IMR-90 (cell line): ENCODE measurements at regions not wholly inside any gene's neighbourhood (a gene's known extent, or its start where the extent isn't known, plus 50 kb on each side); places are given as distances from the start of the nearest gene placed in this dataset.

Experiments used
- ATAC-seq: fragments of 200-7000 bp; cut with Tn5 transposase; 2 replicates; pipeline ENCODE4 v1.9.1; 2020; ENCODE audit warnings: low read depth, mild to moderate bottlenecking, moderate library complexity
- BruUV-seq: library from RNA; stranded (reverse); fragments of 400-500 nt; replicated peaks from 2 replicates; lab custom pipeline; 2021; lab: Mats Ljungman, UMichigan
- CTCF ChIA-PET: fragments of 300-600 bp; formaldehyde crosslinking; extraction: SDS; loops from one replicate; lab custom pipeline; 2021; ENCODE audit warnings: antibody characterized with exemption; lab: Yijun Ruan, JAX
- POLR2A ChIA-PET: fragments of 300-600 bp; sonication (Branson Sonifier 250); formaldehyde crosslinking; loops from one replicate; lab custom pipeline; 2022; ENCODE audit warnings: antibody characterized with exemption; ENCODE audit not compliant: unreplicated experiment; lab: Charles Lee
- DNase-seq: peaks from one replicate; pipeline ENCODE4 v3.0.0; 2013
- H2AFZ ChIP-seq: replicated peaks from 2 replicates; pipeline ENCODE3; 2013; ENCODE audit warnings: low read length, mild to moderate bottlenecking; ENCODE audit not compliant: poor library complexity
- H2AK5ac ChIP-seq: 2 replicates; pipeline ENCODE4 v1.6.1; 2013; ENCODE audit warnings: low read depth, low read length, inconsistent platforms
- H2AK9ac ChIP-seq: replicated peaks from 2 replicates; pipeline ENCODE3; 2013; ENCODE audit warnings: mild to moderate bottlenecking, low read depth, low read length, moderate library complexity; ENCODE audit not compliant: poor library complexity
- H2BK120ac ChIP-seq: 2 replicates; pipeline ENCODE4 v1.6.1; 2013; ENCODE audit warnings: low read depth, low read length, inconsistent platforms
- H2BK15ac ChIP-seq: 3 replicates; pipeline ENCODE4 v1.6.1; 2013; ENCODE audit warnings: low read depth, low read length, inconsistent platforms
- H2BK20ac ChIP-seq: 2 replicates; pipeline ENCODE4 v1.6.1; 2013; ENCODE audit warnings: low read depth, mild to moderate bottlenecking, inconsistent platforms, low read length, moderate library complexity
- H2BK5ac ChIP-seq: 2 replicates; pipeline ENCODE4 v1.6.1; 2013; ENCODE audit warnings: mild to moderate bottlenecking, low read depth, low read length, inconsistent platforms; ENCODE audit not compliant: poor library complexity, severe bottlenecking
- H3K14ac ChIP-seq: replicated peaks from 2 replicates; pipeline ENCODE4 v1.6.1; 2013; ENCODE audit warnings: low read depth, low read length, inconsistent platforms
- H3K18ac ChIP-seq: 2 replicates; pipeline ENCODE4 v1.6.1; 2013; ENCODE audit warnings: low read depth, low read length, control low read depth
- H3K23ac ChIP-seq: 2 replicates; pipeline ENCODE4 v1.6.1; 2013; ENCODE audit warnings: low read depth, low read length, inconsistent platforms
- H3K27ac ChIP-seq: 2 replicates; pipeline ENCODE4 v1.5.1; 2013; ENCODE audit warnings: mild to moderate bottlenecking, control low read depth, low read length; ENCODE audit not compliant: insufficient read depth
- H3K27me3 ChIP-seq: 2 replicates; pipeline ENCODE4 v1.6.1; 2013; ENCODE audit warnings: low read length; ENCODE audit not compliant: control insufficient read depth, insufficient read depth
- H3K36me3 ChIP-seq: 2 replicates; pipeline ENCODE4 v1.6.1; 2013; ENCODE audit warnings: low read length, mixed read lengths; ENCODE audit not compliant: control insufficient read depth, insufficient read depth
- H3K4ac ChIP-seq: 2 replicates; pipeline ENCODE4 v1.6.1; 2013; ENCODE audit warnings: low read depth, low read length, inconsistent platforms
- H3K4me1 ChIP-seq: 2 replicates; pipeline ENCODE4 v1.6.1; 2013; ENCODE audit warnings: low read length, mixed read lengths; ENCODE audit not compliant: control insufficient read depth, insufficient read depth
- H3K4me2 ChIP-seq: 2 replicates; pipeline ENCODE4 v1.6.1; 2013; ENCODE audit warnings: low read depth, mild to moderate bottlenecking, control low read depth, low read length, moderate library complexity
- H3K4me3 ChIP-seq: 2 replicates; pipeline ENCODE4 v1.5.1; 2013; ENCODE audit warnings: low read depth, mild to moderate bottlenecking, control low read depth, low read length, moderate library complexity; ENCODE audit not compliant: insufficient read depth
- H3K56ac ChIP-seq: 2 replicates; pipeline ENCODE4 v1.6.1; 2013; ENCODE audit warnings: low read length, inconsistent platforms; ENCODE audit not compliant: insufficient read depth; ENCODE audit errors: extremely low read depth
- H3K79me1 ChIP-seq, 2 experiments: 2 replicates each; pipeline ENCODE4 v1.6.1; 2013; ENCODE audit warnings: low read length in 2 of 2, inconsistent platforms in 1 of 2, low read depth in 1 of 2
- H3K9ac ChIP-seq: 2 replicates; pipeline ENCODE4 v1.6.1; 2013; ENCODE audit warnings: low read depth, low read length, control low read depth
- H3K9me1 ChIP-seq: 2 replicates; pipeline ENCODE4 v1.6.1; 2013; ENCODE audit warnings: low read length, inconsistent platforms; ENCODE audit not compliant: insufficient read depth
- H3K9me3 ChIP-seq: 2 replicates; pipeline ENCODE4 v1.6.1; 2013; ENCODE audit warnings: low read length; ENCODE audit not compliant: control insufficient read depth, insufficient read depth
- H4K20me1 ChIP-seq: 2 replicates; pipeline ENCODE4 v1.6.1; 2013; ENCODE audit warnings: low read length, inconsistent platforms; ENCODE audit not compliant: insufficient read depth
- H4K5ac ChIP-seq: 2 replicates; pipeline ENCODE4 v1.6.1; 2013; ENCODE audit warnings: mild to moderate bottlenecking, low read depth, low read length, control low read depth
- H4K8ac ChIP-seq, 2 experiments: 2 replicates each; pipeline ENCODE4 v1.6.1; 2013; ENCODE audit warnings: low read depth in 2 of 2, low read length in 2 of 2, control low read depth in 1 of 2, inconsistent platforms in 1 of 2
- H4K91ac ChIP-seq: 2 replicates; pipeline ENCODE4 v1.6.1; 2013; ENCODE audit warnings: low read depth, low read length, inconsistent platforms; ENCODE audit not compliant: insufficient read depth
- BHLHE40 ChIP-seq: fragments of 150-350 bp; IDR thresholded peaks from 2 replicates; pipeline ENCODE4 v1.6.1; 2016; ENCODE audit warnings: mild to moderate bottlenecking, low read depth, low read length
- CEBPB ChIP-seq: IDR thresholded peaks from 2 replicates; pipeline ENCODE4 v1.6.1; 2012; ENCODE audit warnings: low read depth, low read length, improper control_type of control experiment
- CHD1 ChIP-seq: IDR thresholded peaks from 2 replicates; pipeline ENCODE4 v1.6.1; 2012; ENCODE audit warnings: low read depth, low read length, improper control_type of control experiment
- ELK1 ChIP-seq: fragments of 150-350 bp; IDR thresholded peaks from 2 replicates; pipeline ENCODE4 v1.6.1; 2016; ENCODE audit warnings: low read depth, mild to moderate bottlenecking, low read length, moderate library complexity, borderline replicate concordance
- FOS ChIP-seq: fragments of 150-350 bp; IDR thresholded peaks from 2 replicates; pipeline ENCODE4 v1.6.1; 2016; ENCODE audit warnings: low read depth, low read length
- MAZ ChIP-seq: IDR thresholded peaks from 2 replicates; pipeline ENCODE4 v1.6.1; 2012; ENCODE audit warnings: low read depth, mild to moderate bottlenecking, low read length, improper control_type of control experiment, moderate library complexity, borderline replicate concordance
- MXI1 ChIP-seq: IDR thresholded peaks from 2 replicates; pipeline ENCODE4 v1.6.1; 2012; ENCODE audit warnings: low read depth, mild to moderate bottlenecking, low read length, moderate library complexity, borderline replicate concordance
- RAD21 ChIP-seq: IDR thresholded peaks from 2 replicates; pipeline ENCODE4 v1.6.1; 2012; ENCODE audit warnings: low read length, improper control_type of control experiment
- RFX5 ChIP-seq: IDR thresholded peaks from 2 replicates; pipeline ENCODE4 v1.8.0; 2012; ENCODE audit warnings: low read depth, mild to moderate bottlenecking, low read length, moderate library complexity
- USF2 ChIP-seq: fragments of 150-350 bp; IDR thresholded peaks from 2 replicates; pipeline ENCODE4 v1.6.1; 2017; ENCODE audit warnings: mild to moderate bottlenecking, antibody characterized with exemption, low read length, low read depth
- WGBS, 2 experiments: methylation state at CpG; one replicate each; pipeline versions ENCODE4 v1.1.5 to v1.1.7; 2013; ENCODE audit warnings: missing lambda C conversion rate in 2 of 2; ENCODE audit not compliant: insufficient read length in 1 of 2; ENCODE audit errors: extremely low coverage in 2 of 2; 5-methylcytosine and 5-hydroxymethylcytosine counted together
- dilution Hi-C: fragments of 300-500 bp; cut with HindIII; formaldehyde crosslinking; loops from one replicate; pipeline ENCODE4 v1.14.3; 2018; ENCODE audit warnings: low sequenced_read_pairs; ENCODE audit not compliant: unreplicated experiment
- in situ Hi-C: fragments of 300-500 bp; cut with MboI; formaldehyde crosslinking; loops from 3 replicates; pipeline ENCODE4 v1.14.3; 2019; ENCODE audit warnings: low sequenced_read_pairs, inconsistent platforms, mixed read lengths
- intact Hi-C: fragments of 100-400 bp; cut with micrococcal nuclease; formaldehyde crosslinking; loops from 2 replicates; pipeline ENCODE4 v1.10.0; 2022

- no peaks in the 10 kb centered on the region for H3K36me3 ChIP-seq
- no peak overlapping the region for H3K56ac ChIP-seq
- no peak overlapping the region for H3K23ac ChIP-seq
- H4K91ac ChIP-seq = no peak overlapping the region
- DNase-seq = no peak
- H2AK9ac ChIP-seq = no peak overlapping the region
- POLR2A ChIA-PET = no interaction called here
- no peak overlapping the region for H3K9ac ChIP-seq
- H3K9me1 ChIP-seq = no peaks in the 10 kb centered on the region
- H2BK15ac ChIP-seq = no peak overlapping the region
- no TSS peak for BruUV-seq
- H4K20me1 ChIP-seq = no peaks in the 10 kb centered on the region
- no peak overlapping the region for H4K8ac ChIP-seq
- no peak for ATAC-seq
- no peak overlapping the region for H2AK5ac ChIP-seq
- H3K27ac ChIP-seq = no peak overlapping the region
- TF ChIP-seq ELK1 (no peak), RFX5 (no peak), MAZ (no peak), RAD21 (no peak), FOS (no peak), MXI1 (no peak), BHLHE40 (no peak), CHD1 (no peak), CEBPB (no peak), USF2 (no peak)
- H3K4me3 ChIP-seq = no peak overlapping the region
- no peak overlapping the region for H3K4me2 ChIP-seq
- no peak overlapping the region for H2BK5ac ChIP-seq
- no peak overlapping the region for H2AFZ ChIP-seq
- H3K14ac ChIP-seq = no peak overlapping the region
- no peaks in the 10 kb centered on the region for H3K79me1 ChIP-seq
- H3K4ac ChIP-seq = no peak overlapping the region
- no CpG with 5 or more reads among the region's 2 CpGs for WGBS, 2 experiments
- no peaks in the 10 kb centered on the region for H3K9me3 ChIP-seq
- no peak overlapping the region for H4K5ac ChIP-seq
- H3K18ac ChIP-seq = no peak overlapping the region
- no peak overlapping the region for H2BK20ac ChIP-seq
- no peak overlapping the region for H2BK120ac ChIP-seq
- dilution Hi-C loops = no loop called here
- intact Hi-C loops = no loop called here
- peaks cover 5% of the 10 kb centered on the region for H3K27me3 ChIP-seq
- CTCF ChIA-PET = interaction anchor here (1.2 kb wide), 1 partner anchor 14 kb away, joined by 4 read pairs; no protein-coding TSS in a partner anchor
- no peaks in the 10 kb centered on the region for H3K4me1 ChIP-seq
- in situ Hi-C loops = no loop called here
Observed at GRCh38 chr2:157930728-157931127, 54.6 kb upstream of the ACVR1 start.
